HL-60 (cell line): ENCODE measurements at regions not wholly inside any gene's neighbourhood (a gene's known extent, or its start where the extent isn't known, plus 50 kb on each side); places are given as distances from the start of the nearest gene placed in this dataset.

ENCODE experiments used
- DNase-seq, 2 experiments: peaks; one replicate each; pipeline ENCODE4 v3.0.0-alpha.2; 2010 to 2020; ENCODE audit warnings: low read depth in 1 of 2, low spot score in 1 of 2
- H3K27ac ChIP-seq: fragments of 250-450 bp; sonication (Bioruptor Pico); replicated peaks from 2 replicates; pipeline ENCODE4 v1.5.1; 2020; ENCODE audit warnings: mild to moderate bottlenecking, moderate library complexity
- H3K27me3 ChIP-seq: fragments of 250-450 bp; sonication (Bioruptor Pico); 2 replicates; pipeline ENCODE4 v1.5.1; 2021; ENCODE audit warnings: mild to moderate bottlenecking, moderate library complexity; ENCODE audit not compliant: insufficient read depth, poor library complexity, severe bottlenecking
- H3K4me3 ChIP-seq: replicated peaks from 2 replicates; pipeline ENCODE4 v1.5.1; 2011; ENCODE audit warnings: mild to moderate bottlenecking, control low read depth, low read length; ENCODE audit not compliant: insufficient read depth
- GABPA ChIP-seq: IDR thresholded peaks from 2 replicates; pipeline ENCODE4 v1.6.1; 2012; ENCODE audit warnings: low read depth
- POLR2AphosphoS5 ChIP-seq: IDR thresholded peaks from 2 replicates; pipeline ENCODE4 v1.6.1; 2012; ENCODE audit warnings: low read depth
- SPI1 ChIP-seq: IDR thresholded peaks from 2 replicates; pipeline ENCODE4 v1.6.1; 2012; ENCODE audit warnings: low read depth, mild to moderate bottlenecking, borderline replicate concordance
- TF ChIP-seq, protein P1 (sequence below): IDR thresholded peaks from 2 replicates; pipeline ENCODE4 v1.6.1; 2012; ENCODE audit warnings: low read depth; ENCODE audit not compliant: insufficient replicate concordance
- TF ChIP-seq, protein P2 (sequence below): IDR thresholded peaks from one replicate; pipeline ENCODE4 v1.5.1; 2011; ENCODE audit warnings: low read length, control low read depth, inconsistent platforms; ENCODE audit not compliant: insufficient read depth

- no peak for DNase-seq
- Histone ChIP-seq H3K27me3 (peaks cover 2% of the 10 kb centered on the region), H3K27ac (no peak overlapping the region), H3K4me3 (no peak overlapping the region)
- TF ChIP-seq, protein P1, sequence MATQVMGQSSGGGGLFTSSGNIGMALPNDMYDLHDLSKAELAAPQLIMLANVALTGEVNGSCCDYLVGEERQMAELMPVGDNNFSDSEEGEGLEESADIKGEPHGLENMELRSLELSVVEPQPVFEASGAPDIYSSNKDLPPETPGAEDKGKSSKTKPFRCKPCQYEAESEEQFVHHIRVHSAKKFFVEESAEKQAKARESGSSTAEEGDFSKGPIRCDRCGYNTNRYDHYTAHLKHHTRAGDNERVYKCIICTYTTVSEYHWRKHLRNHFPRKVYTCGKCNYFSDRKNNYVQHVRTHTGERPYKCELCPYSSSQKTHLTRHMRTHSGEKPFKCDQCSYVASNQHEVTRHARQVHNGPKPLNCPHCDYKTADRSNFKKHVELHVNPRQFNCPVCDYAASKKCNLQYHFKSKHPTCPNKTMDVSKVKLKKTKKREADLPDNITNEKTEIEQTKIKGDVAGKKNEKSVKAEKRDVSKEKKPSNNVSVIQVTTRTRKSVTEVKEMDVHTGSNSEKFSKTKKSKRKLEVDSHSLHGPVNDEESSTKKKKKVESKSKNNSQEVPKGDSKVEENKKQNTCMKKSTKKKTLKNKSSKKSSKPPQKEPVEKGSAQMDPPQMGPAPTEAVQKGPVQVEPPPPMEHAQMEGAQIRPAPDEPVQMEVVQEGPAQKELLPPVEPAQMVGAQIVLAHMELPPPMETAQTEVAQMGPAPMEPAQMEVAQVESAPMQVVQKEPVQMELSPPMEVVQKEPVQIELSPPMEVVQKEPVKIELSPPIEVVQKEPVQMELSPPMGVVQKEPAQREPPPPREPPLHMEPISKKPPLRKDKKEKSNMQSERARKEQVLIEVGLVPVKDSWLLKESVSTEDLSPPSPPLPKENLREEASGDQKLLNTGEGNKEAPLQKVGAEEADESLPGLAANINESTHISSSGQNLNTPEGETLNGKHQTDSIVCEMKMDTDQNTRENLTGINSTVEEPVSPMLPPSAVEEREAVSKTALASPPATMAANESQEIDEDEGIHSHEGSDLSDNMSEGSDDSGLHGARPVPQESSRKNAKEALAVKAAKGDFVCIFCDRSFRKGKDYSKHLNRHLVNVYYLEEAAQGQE: no peak
- TF ChIP-seq SPI1 (no peak), POLR2AphosphoS5 (no peak), GABPA (no peak)
- TF ChIP-seq, protein P2, sequence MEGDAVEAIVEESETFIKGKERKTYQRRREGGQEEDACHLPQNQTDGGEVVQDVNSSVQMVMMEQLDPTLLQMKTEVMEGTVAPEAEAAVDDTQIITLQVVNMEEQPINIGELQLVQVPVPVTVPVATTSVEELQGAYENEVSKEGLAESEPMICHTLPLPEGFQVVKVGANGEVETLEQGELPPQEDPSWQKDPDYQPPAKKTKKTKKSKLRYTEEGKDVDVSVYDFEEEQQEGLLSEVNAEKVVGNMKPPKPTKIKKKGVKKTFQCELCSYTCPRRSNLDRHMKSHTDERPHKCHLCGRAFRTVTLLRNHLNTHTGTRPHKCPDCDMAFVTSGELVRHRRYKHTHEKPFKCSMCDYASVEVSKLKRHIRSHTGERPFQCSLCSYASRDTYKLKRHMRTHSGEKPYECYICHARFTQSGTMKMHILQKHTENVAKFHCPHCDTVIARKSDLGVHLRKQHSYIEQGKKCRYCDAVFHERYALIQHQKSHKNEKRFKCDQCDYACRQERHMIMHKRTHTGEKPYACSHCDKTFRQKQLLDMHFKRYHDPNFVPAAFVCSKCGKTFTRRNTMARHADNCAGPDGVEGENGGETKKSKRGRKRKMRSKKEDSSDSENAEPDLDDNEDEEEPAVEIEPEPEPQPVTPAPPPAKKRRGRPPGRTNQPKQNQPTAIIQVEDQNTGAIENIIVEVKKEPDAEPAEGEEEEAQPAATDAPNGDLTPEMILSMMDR: no peak
Observed at GRCh38 chr15:36364377-36364776, 215.0 kb upstream of the CDIN1 start.

DNA sequence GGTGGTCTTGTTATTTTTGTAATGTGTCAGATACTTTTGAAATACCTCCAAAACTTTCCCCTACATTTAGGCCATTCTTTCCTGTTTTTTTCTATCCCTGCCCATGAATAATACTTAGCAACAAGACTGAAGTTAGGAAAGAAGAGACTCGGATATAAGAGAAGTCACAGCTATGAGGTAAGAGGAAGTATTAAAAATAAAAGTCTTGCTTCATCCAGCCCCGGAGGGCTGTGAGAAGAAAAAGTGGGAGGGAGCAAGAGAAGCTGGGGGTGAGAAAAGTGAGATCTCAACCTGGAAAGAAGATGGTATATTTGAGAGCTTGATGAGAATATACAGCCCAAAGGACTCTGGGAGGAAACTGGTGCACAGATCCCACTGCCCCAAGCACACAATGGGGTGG, 213.5 kb upstream of the CDIN1 start:
- peaks cover 4% of the 10 kb centered on the region for H3K27me3 ChIP-seq
- TF ChIP-seq POLR2AphosphoS5: no peak
- TF ChIP-seq SPI1: no peak
- TF ChIP-seq, protein P2: no peak
- TF ChIP-seq, protein P1: no peak
- no peak for TF ChIP-seq GABPA
- DNase-seq: peak; percentile 17 to 29
- H3K4me3 ChIP-seq: no peak overlapping the region
- H3K27ac ChIP-seq: peak overlapping the region; percentile 14; the same call in 1 of the 2 replicates

DNA sequence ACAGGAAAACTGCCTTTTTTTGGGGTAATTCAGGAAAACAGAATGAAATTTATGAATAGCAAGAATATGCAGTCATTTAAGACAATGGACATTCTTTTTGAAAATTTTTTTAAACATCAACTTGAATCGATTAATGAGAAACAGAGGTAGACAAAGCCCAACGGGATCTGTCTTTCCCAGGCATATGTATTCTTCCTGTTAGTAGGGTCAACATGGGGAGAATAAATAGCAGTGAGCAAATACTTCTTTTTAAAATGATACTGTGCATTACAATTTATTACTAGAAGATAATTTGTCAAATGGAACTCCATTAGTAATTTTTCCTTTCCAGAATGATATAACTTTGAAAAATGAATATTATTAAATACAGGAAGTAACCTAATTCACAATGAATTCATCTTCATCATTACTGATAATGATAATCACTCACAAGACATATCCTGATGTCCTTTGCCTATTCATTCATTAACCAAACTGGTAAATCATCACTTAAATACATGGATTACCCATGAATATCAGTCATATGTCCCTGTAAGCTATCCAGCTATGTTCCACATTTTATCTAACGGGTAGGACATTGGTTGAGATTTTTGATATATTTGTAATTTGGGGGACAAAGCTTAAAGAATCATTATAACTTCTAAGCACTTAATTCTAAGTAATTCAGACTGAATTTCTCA, 209.2 kb upstream of the CDIN1 start:
- DNase-seq: no peak
- TF ChIP-seq, protein P1: no peak
- TF ChIP-seq, protein P2: no peak
- TF ChIP-seq GABPA: no peak
- no peak for TF ChIP-seq SPI1
- no peak for TF ChIP-seq POLR2AphosphoS5
- Histone ChIP-seq H3K27me3 (peaks cover 2% of the 10 kb centered on the region), H3K27ac (no peak overlapping the region), H3K4me3 (no peak overlapping the region)
